NT2/D1 (cell line): ENCODE measurements at regions not wholly inside any gene's neighbourhood (a gene's known extent, or its start where the extent isn't known, plus 50 kb on each side); places are given as distances from the start of the nearest gene placed in this dataset.

Experiments
- SUZ12 ChIP-seq: IDR thresholded peaks from 2 replicates; pipeline ENCODE4 v1.6.1; 2011; ENCODE audit not compliant: insufficient read length, insufficient read depth; ENCODE audit errors: extremely low read depth
- YY1 ChIP-seq: IDR thresholded peaks from 2 replicates; pipeline ENCODE4 v1.6.1; 2011; ENCODE audit not compliant: insufficient read length, insufficient read depth
- ZNF274 ChIP-seq: IDR thresholded peaks from 2 replicates; pipeline ENCODE4 v1.6.1; 2011; ENCODE audit warnings: mild to moderate bottlenecking, low read depth, low read length

DNA sequence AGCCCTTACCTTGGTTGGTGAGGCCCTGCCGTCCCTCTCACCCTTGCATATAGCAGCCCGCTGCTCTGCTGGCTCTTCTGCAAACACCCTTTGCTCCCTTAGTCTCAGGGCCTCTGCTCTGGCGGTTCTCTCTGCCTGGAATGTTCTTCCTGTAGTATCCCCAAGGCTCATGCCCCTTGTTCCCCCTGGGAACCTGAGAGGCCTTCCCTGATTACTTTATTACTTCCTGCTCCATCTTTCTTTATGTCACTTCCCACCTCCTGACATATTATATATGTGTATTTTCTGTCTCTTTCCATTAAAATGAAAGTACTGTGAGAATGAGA is 73.9 kb upstream of the SPRY4 start:
- TF ChIP-seq ZNF274 = no peak
- no peak for TF ChIP-seq YY1
- TF ChIP-seq SUZ12 = no peak
